OCI-LY3 (cell line): ENCODE measurements at regions not wholly inside any gene's neighbourhood (a gene's known extent, or its start where the extent isn't known, plus 50 kb on each side); places are given as distances from the start of the nearest gene placed in this dataset.

Source experiments
- CTCF ChIP-seq: fragments of 200-600, 300-600 bp; sonication (generic); IDR thresholded peaks from 2 replicates; pipeline ENCODE4 v1.5.1; 2014; ENCODE audit warnings: antibody characterized with exemption, low read length, low read depth
- EZH2phosphoT487 ChIP-seq: fragments of 200-600 bp; shearing (Covaris generic); IDR thresholded peaks from 2 replicates; pipeline ENCODE4 v1.6.1; 2018; ENCODE audit warnings: antibody characterized with exemption, mixed run types, low read depth

GRCh38 chr18:22510697-22511096 is 93.0 kb upstream of the CTAGE1 start:
- no peak for TF ChIP-seq CTCF
- TF ChIP-seq EZH2phosphoT487, result no peak
